ENCODE measurements at regions not wholly inside any gene's neighbourhood (a gene's known extent, or its start where the extent isn't known, plus 50 kb on each side); places are given as distances from the start of the nearest gene placed in this dataset.

- DNase-seq: no peak
These were observed 119.0 kb upstream of the PPP2R2D start for GRCh38 chr10:131781791-131782190.

DNA sequence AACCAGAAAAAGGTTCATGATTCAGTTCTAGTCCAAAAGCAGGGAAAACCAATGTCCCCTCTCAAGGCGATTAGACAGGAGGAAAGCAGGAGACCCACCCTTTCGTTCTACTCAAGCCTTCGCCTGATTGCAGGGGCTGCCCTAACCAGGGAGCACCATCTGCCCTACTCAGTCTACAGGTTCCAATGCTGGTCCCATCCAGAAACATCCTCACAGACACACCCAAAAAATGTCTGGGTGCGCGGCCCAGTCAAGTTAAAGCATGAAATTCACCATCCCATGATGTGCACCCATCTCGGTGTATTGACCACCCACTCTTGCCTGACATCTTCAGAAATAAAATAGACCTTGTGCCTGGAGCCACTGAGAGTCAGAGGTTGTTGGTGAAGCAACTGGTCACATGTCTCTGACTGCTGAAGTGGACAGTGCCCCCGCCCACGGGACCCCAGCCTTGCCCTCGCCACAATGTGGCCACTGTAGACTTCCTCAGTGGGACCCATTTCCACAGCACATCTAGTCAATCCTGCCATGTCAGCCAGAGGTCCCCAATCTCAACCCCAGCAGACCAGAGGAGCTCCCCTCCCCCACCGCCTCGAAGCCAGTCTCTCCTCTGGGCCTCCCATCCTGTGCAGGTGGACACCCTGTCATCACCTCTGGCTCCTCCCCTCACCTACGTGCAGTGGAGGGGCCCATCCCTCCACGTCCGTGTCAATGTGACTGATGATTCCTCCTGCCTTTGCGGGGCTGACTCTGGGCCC is 116.3 kb upstream of the PPP2R2D start:
- no peak for DNase-seq

DNA sequence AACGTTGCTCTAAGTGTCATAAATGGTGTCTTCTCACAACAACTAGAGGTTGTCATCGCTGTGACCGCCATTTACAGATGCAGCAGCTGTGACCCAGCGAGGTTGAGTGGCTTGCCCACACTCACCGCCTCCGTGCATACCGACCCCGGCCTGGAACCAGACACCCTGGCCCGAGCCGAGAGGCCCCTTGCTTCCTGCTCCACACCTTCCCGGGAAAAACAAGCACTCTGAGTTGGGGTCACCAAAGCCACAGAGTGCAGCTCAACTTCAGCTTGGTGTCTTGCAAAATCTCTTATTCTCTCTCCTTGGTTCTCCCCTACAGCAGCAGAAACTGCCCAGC is 115.7 kb upstream of the PPP2R2D start:
- no peak for DNase-seq

DNA sequence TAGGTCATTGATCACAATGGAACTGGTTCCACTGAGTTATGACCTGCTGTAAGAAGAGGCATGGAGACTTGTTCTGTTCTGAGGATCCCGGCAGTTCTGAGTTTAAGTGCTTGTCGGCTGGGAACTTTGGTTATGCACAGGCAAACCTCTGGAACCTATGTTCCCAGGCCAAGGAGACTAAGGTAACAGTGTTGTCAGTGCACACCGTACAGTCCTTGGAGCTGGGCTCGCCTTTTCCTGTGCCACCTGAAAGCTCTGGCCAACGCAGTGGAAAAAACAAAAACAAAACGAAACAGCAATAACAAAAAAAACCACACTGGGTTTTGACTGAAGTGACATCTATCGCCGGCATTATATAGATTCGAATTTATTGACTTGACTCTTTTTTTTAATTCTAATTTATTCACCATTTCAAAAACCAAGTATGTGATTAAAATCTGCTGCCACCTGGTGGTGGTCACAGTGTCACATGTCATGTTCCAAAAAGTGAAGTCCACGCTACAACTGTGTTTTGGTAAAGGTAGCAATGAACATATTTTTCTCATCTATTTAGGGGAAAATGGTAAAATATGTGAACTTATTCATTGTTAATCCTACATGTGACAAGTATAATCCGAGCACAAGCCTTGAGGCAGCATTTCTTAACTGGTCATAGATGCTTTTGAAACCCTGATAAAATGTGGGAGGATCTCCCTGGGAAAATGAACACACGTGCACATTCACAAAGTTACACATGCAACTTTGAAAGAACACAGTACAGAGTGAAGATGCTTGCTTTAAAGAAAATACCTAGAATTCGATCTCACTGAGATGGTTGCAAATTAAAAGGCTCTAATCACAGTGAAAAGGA is 113.8 kb upstream of the PPP2R2D start:
- DNase-seq: peak; percentile 40

- no peak for DNase-seq
These were observed 112.8 kb upstream of the PPP2R2D start for GRCh38 chr10:131787961-131788360.

- peak; percentile 15 for DNase-seq
These were observed 112.4 kb upstream of the PPP2R2D start for GRCh38 chr10:131788386-131788785.

DNA sequence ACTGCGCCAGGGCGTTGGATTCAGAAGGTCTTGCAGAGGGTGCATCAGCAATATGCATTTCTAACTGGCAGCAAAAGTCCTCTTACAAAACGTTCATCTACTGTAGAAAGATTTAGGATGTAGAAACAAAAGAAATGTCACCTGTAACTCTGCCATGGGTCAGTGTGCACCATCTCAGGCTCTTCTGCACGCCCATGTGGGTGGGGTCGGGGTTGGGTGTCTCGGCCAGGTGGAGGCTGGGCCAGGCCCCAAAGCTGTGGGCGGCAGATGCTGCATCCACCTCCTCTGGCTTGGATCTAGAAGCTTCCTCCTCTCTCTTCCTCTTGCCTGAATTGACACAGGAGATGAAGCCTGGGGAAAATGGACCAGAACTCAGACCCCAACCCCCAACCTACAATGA is 111.3 kb upstream of the PPP2R2D start:
- DNase-seq: no peak

- no peak for DNase-seq
These were observed 110.8 kb upstream of the PPP2R2D start for GRCh38 chr10:131790021-131790420.

DNA sequence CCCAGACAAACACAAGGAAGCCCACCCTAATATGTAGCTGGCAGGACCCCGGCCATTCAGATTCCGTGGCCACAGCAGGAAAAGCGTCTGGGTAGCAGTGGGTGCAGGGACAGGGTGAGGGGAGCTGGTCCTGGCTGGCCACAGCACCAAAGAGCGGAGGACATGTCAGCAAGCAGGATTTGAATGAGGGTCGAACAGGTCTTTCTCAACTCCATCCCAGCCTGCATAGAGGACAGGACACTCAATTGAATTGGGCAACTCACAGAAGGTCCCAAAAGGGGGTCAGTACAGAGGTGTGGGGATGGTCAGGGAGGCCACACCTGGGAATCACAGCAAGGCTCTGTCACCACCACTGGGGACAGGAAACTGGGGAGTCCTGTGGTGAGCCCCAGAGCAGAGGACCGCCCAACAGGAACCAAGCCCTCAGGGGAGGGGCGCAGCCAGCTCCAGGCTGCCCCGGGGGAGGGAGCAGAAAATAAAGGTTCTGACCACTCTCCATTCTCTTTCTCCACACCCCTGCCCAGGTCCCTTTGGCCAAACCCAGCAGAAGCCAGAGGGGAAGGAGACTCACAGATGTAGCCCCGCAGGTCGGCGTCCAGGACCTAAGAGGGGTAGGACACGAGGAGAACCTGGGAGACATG is 108.7 kb upstream of the PPP2R2D start:
- DNase-seq: no peak

DNA sequence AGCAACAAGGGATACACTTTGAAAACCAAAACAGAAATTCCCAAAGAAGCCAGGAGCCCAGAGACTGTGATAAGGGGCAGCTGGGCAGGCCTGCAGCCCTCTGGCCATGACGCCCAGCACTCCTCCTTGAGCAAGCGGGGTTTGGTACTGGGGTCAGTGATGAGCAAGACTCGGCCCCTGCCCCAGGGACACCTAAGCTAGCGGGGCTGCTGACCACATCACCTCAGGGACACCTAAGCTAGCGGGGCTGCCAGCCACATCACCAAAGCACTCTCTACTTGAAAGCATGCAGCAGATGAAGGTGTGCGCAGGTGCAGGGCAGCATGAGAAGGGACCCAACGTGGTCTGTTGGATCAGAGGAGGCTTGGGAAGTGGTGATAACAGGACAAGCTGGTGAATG is 108.0 kb upstream of the PPP2R2D start:
- no peak for DNase-seq

DNA sequence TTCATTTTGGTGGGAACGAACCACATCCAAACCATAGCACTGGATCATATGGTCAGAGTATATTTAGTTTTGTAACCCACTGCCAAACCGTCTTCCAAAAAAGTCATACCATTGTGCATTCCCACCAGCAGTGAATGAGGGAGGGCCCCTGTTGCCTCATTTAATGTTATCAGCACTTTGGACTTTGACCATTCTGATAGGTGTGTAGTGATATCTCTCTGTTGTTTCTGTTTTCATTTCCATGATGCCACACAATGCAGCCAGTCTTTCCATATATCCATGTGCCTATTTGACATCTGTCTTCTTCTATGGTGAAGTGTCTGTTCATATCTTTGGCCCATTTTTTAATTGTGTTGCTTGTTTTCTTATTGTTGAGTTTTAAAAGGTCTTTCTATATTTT is 105.0 kb upstream of the PPP2R2D start:
- DNase-seq: no peak

GRCh38 chr10:131797626-131798025 is 103.2 kb upstream of the PPP2R2D start:
- DNase-seq: no peak

DNA sequence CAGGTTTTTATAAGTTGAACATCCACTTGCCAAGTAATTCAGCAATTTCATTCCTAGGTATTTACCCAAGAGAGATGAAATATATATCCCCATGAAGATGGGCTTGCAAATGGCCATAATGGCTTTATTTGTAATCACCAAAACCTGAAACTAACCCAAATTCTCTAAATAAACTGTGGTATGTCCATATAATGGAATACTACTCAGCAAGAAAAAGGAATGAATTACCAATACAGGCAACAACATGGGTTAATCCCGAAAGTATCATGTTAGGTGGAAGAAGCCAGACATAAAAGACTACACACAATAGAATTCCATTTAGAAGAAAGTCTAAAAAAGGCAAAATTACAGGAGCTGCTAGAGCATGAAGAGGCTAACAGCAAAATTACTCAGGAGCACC is 101.4 kb upstream of the PPP2R2D start:
- DNase-seq: no peak

GRCh38 chr10:131802156-131802915 is 98.5 kb upstream of the PPP2R2D start:
- DNase-seq: no peak

DNA sequence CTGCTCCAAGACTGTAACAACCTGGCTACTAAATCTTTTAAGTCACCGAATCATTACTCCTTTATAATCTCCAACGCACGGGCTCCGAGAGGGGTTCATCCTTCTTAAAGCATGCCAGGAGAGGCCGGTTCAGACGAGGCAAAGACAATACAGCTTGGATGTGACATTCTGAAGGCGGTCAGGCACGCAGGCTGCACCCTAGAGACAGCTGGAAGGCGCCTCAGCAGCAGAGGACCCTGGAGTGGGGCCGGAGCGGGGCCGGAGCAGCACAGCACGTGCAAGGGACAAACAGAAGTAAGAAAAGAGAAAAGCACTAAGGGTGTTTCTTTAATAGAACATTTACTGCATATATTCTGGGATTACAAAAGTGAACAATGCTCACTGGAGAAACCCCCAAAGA is 97.8 kb upstream of the PPP2R2D start:
- DNase-seq: no peak

GRCh38 chr10:131803860-131804425 is 96.9 kb upstream of the PPP2R2D start:
- no peak for DNase-seq

GRCh38 chr10:131804551-131805295 is 96.1 kb upstream of the PPP2R2D start:
- no peak for DNase-seq

GRCh38 chr10:131805696-131806095 is 95.1 kb upstream of the PPP2R2D start:
- DNase-seq: no peak

DNA sequence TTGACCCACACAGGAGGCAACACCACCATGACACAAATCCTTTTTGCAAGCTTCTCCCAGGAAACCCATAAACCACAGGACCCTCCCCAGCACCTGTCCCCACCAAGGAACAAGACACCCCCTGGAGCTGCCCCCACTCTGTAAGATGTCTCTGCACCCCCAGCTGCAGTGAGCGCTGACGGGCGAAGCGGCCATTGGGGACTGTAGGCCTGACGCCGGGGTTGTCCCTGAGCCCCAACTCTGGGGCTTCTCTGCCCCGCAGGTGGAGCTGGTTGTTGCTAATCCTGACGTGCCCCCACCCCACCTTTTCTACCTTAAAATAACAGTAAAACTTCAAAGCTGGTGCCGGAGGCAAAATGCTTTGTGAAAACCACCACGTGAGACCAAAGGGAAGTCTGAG is 94.7 kb upstream of the PPP2R2D start:
- DNase-seq: no peak

GRCh38 chr10:131806646-131807317 is 94.0 kb upstream of the PPP2R2D start:
- no peak for DNase-seq

GRCh38 chr10:131808370-131808930 is 92.4 kb upstream of the PPP2R2D start:
- DNase-seq: no peak

Measured in RPMI8226 (cell line).